AG04449 (cell line): ENCODE measurements at regions not wholly inside any gene's neighbourhood (a gene's known extent, or its start where the extent isn't known, plus 50 kb on each side); places are given as distances from the start of the nearest gene placed in this dataset.

Experiments used
- CTCF ChIA-PET: fragments of 350-600 bp; formaldehyde crosslinking; extraction: SDS; loops from one replicate; lab custom pipeline; 2021; ENCODE audit warnings: antibody characterized with exemption; lab: Yijun Ruan, JAX
- POLR2A ChIA-PET: fragments of 400-600, 350-600 bp; formaldehyde crosslinking; extraction: SDS; loops from one replicate; lab custom pipeline; 2020; ENCODE audit warnings: antibody characterized with exemption, inconsistent platforms; lab: Yijun Ruan, JAX
- DNase-seq: peaks from one replicate; pipeline ENCODE4 v3.0.0-alpha.2; 2010; ENCODE audit warnings: low read depth, low spot score
- H3K4me3 ChIP-seq: 2 replicates; pipeline ENCODE4 v1.5.1; 2011; ENCODE audit warnings: low read depth, mild to moderate bottlenecking, control low read depth, low read length
- CTCF ChIP-seq: IDR thresholded peaks from one replicate; pipeline ENCODE4 v1.5.1; 2011; ENCODE audit warnings: mild to moderate bottlenecking, moderate library complexity, low read length, control low read depth, inconsistent platforms; ENCODE audit not compliant: insufficient read depth; ENCODE audit errors: missing control alignments

- POLR2A ChIA-PET = no interaction called here
- H3K4me3 ChIP-seq = no peak overlapping the region
- TF ChIP-seq CTCF = no peak
- CTCF ChIA-PET = no interaction called here
- no peak for DNase-seq
Measured at GRCh38 chr12:60052483-60052882, 456.7 kb downstream of the SLC16A7 start.

DNA sequence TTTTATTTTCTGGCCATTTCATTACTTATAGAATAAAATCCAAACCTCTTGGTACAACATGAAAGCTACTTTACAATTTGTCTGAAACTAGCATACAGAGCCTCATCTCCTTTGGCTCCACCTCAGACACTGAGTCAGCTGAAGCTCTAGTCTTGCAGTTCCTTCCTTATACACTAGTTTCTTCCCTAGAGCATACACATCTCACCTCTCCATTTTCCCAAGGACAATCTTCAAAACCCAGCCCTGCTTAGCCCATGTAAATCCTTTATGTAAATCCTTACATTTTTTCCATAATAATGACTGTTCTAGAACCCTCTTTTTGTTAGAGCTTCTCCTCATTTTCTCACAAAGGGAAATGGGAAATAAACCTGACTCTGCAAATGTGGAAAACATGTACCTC lies 463.4 kb downstream of the SLC16A7 start:
- no peak for TF ChIP-seq CTCF
- POLR2A ChIA-PET = no interaction called here
- no peak overlapping the region for H3K4me3 ChIP-seq
- no peak for DNase-seq
- CTCF ChIA-PET = no interaction called here

DNA sequence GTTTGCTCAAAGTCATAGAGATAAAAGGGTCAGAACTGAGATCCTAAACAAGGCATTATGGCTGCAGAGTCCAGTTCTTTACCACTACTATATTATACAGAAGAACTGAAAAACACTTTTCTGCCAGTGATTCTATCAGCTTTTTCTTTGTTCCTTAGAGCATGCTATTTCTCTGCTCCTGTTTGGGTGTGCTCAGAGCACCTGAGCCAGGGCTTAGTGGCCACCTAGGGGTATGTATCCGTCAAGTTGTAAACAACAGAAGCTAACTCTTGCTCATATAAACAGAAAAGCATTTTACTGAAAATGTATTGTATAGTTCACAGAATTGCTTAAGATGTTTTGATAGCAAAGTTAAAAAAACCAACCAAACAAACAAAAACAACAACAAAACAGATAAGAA lies 470.8 kb downstream of the SLC16A7 start:
- no peak for DNase-seq
- no peak for TF ChIP-seq CTCF
- ChIA-PET CTCF (interaction anchor here (0.8 kb wide), 1 partner anchor 9 kb away, joined by 3 read pairs; no protein-coding TSS in a partner anchor), POLR2A (no interaction called here)
- no peak overlapping the region for H3K4me3 ChIP-seq

GRCh38 chr12:60070552-60070951 lies 474.7 kb downstream of the SLC16A7 start:
- CTCF ChIA-PET = no interaction called here
- H3K4me3 ChIP-seq = no peak overlapping the region
- no peak for DNase-seq
- POLR2A ChIA-PET = no interaction called here
- TF ChIP-seq CTCF = no peak

GRCh38 chr12:60071759-60072191 lies 475.9 kb downstream of the SLC16A7 start:
- CTCF ChIA-PET = interaction anchor here (1.5 kb wide), 1 partner anchor 422 kb away, joined by 3 read pairs; no protein-coding TSS in a partner anchor

GRCh38 chr12:60072911-60073310 lies 477.1 kb downstream of the SLC16A7 start:
- no peak for TF ChIP-seq CTCF
- peak; percentile 50 for DNase-seq
- H3K4me3 ChIP-seq = no peak overlapping the region
- ChIA-PET POLR2A (no interaction called here), CTCF (interaction anchor here (1.5 kb wide), 1 partner anchor 421 kb away, joined by 3 read pairs; no protein-coding TSS in a partner anchor)

More at GRCh38 chr12:60071759-60072191, 475.9 kb downstream of the SLC16A7 start:
- TF ChIP-seq CTCF = no peak
- POLR2A ChIA-PET = no interaction called here
- H3K4me3 ChIP-seq = no peak overlapping the region
- no peak for DNase-seq
